Ishikawa (cell line): ENCODE measurements at regions not wholly inside any gene's neighbourhood (a gene's known extent, or its start where the extent isn't known, plus 50 kb on each side); places are given as distances from the start of the nearest gene placed in this dataset.

Experiments used
- CEBPB ChIP-seq: IDR thresholded peaks from 2 replicates; pipeline ENCODE4 v1.6.1; 2012
- CREB1 ChIP-seq: IDR thresholded peaks from 2 replicates; pipeline ENCODE4 v1.6.1; 2012; ENCODE audit warnings: low read depth
- EGR1 ChIP-seq: IDR thresholded peaks from 2 replicates; pipeline ENCODE4 v1.6.1; 2012
- EP300 ChIP-seq: IDR thresholded peaks from 2 replicates; pipeline ENCODE4 v1.6.1; 2012; ENCODE audit warnings: borderline replicate concordance
- FOXM1 ChIP-seq: IDR thresholded peaks from 2 replicates; pipeline ENCODE4 v1.6.1; 2012; ENCODE audit warnings: low read depth, borderline replicate concordance
- RAD21 ChIP-seq: IDR thresholded peaks from 2 replicates; pipeline ENCODE4 v1.6.1; 2012; ENCODE audit warnings: low read depth
- TAF1 ChIP-seq: IDR thresholded peaks from 2 replicates; pipeline ENCODE4 v1.6.1; 2012; ENCODE audit warnings: low read depth, mild to moderate bottlenecking
- TCF12 ChIP-seq: IDR thresholded peaks from 2 replicates; pipeline ENCODE4 v1.6.1; 2012; ENCODE audit warnings: low read depth
- TEAD4 ChIP-seq: IDR thresholded peaks from 2 replicates; pipeline ENCODE4 v1.6.1; 2012
- YY1 ChIP-seq: IDR thresholded peaks from 2 replicates; pipeline ENCODE4 v1.6.1; 2012; ENCODE audit warnings: low read depth
- TF ChIP-seq, protein P1 (sequence below): IDR thresholded peaks from 2 replicates; pipeline ENCODE4 v1.6.1; 2012
- TF ChIP-seq, protein P2 (sequence below): IDR thresholded peaks from 2 replicates; pipeline ENCODE4 v1.6.1; 2012
- TF ChIP-seq, protein P3 (sequence below): IDR thresholded peaks from 2 replicates; pipeline ENCODE4 v1.6.1; 2012; ENCODE audit warnings: low read depth, mild to moderate bottlenecking

DNA sequence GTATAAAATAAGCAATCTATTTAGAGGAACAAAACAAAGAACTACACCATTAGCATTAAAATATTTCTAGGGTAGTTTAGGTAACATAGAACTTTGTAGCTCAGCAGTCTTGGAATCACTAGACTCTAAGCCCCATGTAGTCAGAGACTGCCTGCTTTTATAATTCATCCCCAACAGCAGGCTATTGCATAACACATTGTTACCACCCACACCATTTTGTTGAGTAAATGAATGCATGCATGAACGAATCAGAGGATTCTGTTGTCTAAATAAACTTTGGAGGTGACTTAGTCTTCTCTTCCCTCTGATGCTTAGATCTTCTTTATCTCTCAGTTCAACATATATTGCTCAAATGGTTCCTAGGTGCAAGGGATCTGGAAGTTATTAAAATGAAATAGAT is 167.6 kb upstream of the TNP1 start:
- TF ChIP-seq, protein P1, sequence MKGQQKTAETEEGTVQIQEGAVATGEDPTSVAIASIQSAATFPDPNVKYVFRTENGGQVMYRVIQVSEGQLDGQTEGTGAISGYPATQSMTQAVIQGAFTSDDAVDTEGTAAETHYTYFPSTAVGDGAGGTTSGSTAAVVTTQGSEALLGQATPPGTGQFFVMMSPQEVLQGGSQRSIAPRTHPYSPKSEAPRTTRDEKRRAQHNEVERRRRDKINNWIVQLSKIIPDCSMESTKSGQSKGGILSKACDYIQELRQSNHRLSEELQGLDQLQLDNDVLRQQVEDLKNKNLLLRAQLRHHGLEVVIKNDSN: no peak
- TF ChIP-seq CREB1: no peak
- TF ChIP-seq RAD21: no peak
- no peak for TF ChIP-seq CEBPB
- no peak for TF ChIP-seq TAF1
- TF ChIP-seq EP300: no peak
- TF ChIP-seq, protein P2, sequence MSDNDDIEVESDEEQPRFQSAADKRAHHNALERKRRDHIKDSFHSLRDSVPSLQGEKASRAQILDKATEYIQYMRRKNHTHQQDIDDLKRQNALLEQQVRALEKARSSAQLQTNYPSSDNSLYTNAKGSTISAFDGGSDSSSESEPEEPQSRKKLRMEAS: no peak
- no peak for TF ChIP-seq YY1
- no peak for TF ChIP-seq EGR1
- TF ChIP-seq FOXM1: no peak
- TF ChIP-seq, protein P3, sequence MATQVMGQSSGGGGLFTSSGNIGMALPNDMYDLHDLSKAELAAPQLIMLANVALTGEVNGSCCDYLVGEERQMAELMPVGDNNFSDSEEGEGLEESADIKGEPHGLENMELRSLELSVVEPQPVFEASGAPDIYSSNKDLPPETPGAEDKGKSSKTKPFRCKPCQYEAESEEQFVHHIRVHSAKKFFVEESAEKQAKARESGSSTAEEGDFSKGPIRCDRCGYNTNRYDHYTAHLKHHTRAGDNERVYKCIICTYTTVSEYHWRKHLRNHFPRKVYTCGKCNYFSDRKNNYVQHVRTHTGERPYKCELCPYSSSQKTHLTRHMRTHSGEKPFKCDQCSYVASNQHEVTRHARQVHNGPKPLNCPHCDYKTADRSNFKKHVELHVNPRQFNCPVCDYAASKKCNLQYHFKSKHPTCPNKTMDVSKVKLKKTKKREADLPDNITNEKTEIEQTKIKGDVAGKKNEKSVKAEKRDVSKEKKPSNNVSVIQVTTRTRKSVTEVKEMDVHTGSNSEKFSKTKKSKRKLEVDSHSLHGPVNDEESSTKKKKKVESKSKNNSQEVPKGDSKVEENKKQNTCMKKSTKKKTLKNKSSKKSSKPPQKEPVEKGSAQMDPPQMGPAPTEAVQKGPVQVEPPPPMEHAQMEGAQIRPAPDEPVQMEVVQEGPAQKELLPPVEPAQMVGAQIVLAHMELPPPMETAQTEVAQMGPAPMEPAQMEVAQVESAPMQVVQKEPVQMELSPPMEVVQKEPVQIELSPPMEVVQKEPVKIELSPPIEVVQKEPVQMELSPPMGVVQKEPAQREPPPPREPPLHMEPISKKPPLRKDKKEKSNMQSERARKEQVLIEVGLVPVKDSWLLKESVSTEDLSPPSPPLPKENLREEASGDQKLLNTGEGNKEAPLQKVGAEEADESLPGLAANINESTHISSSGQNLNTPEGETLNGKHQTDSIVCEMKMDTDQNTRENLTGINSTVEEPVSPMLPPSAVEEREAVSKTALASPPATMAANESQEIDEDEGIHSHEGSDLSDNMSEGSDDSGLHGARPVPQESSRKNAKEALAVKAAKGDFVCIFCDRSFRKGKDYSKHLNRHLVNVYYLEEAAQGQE: no peak
- TF ChIP-seq TCF12: no peak
- no peak for TF ChIP-seq TEAD4
